ENCODE measurements at regions not wholly inside any gene's neighbourhood (a gene's known extent, or its start where the extent isn't known, plus 50 kb on each side); places are given as distances from the start of the nearest gene placed in this dataset.

DNA sequence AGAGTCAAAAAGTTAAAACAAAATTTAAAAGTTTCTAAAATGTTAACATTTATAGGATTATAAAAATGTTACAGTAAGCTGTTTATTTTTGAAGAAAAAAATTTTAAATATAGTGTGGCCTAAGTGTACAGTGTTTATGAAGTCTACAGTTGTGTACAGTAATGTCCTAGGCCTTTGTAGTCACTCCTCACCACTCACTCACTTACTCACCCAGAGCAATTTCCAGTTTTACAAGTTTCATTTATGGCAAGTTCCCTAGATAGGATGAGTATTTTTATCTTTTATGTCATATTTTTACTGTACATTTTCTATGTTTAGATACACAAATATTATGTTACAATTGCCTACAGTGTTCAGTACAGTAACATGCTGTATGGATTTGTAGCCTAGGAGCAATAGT is 419.9 kb downstream of the ARL4A start (continued):
- TF ChIP-seq, protein P1, sequence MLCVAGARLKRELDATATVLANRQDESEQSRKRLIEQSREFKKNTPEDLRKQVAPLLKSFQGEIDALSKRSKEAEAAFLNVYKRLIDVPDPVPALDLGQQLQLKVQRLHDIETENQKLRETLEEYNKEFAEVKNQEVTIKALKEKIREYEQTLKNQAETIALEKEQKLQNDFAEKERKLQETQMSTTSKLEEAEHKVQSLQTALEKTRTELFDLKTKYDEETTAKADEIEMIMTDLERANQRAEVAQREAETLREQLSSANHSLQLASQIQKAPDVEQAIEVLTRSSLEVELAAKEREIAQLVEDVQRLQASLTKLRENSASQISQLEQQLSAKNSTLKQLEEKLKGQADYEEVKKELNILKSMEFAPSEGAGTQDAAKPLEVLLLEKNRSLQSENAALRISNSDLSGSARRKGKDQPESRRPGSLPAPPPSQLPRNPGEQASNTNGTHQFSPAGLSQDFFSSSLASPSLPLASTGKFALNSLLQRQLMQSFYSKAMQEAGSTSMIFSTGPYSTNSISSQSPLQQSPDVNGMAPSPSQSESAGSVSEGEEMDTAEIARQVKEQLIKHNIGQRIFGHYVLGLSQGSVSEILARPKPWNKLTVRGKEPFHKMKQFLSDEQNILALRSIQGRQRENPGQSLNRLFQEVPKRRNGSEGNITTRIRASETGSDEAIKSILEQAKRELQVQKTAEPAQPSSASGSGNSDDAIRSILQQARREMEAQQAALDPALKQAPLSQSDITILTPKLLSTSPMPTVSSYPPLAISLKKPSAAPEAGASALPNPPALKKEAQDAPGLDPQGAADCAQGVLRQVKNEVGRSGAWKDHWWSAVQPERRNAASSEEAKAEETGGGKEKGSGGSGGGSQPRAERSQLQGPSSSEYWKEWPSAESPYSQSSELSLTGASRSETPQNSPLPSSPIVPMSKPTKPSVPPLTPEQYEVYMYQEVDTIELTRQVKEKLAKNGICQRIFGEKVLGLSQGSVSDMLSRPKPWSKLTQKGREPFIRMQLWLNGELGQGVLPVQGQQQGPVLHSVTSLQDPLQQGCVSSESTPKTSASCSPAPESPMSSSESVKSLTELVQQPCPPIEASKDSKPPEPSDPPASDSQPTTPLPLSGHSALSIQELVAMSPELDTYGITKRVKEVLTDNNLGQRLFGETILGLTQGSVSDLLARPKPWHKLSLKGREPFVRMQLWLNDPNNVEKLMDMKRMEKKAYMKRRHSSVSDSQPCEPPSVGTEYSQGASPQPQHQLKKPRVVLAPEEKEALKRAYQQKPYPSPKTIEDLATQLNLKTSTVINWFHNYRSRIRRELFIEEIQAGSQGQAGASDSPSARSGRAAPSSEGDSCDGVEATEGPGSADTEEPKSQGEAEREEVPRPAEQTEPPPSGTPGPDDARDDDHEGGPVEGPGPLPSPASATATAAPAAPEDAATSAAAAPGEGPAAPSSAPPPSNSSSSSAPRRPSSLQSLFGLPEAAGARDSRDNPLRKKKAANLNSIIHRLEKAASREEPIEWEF (IDR thresholded peaks at IDR 0.05; ENCODE audit: insufficient replicate concordance, low read depth, low read length): no peak

- no TSS peak for BruUV-seq (replicated peaks)
- no peak overlapping the region for H3K4me3 ChIP-seq
- H3K4me2 ChIP-seq (ENCODE audit: control insufficient read depth, insufficient read depth): no peak overlapping the region
- no peaks in the 10 kb centered on the region for H4K20me1 ChIP-seq (ENCODE audit: control insufficient read depth, insufficient read depth)
- intact Hi-C loops (cut with micrococcal nuclease; ENCODE audit: unreplicated experiment): no loop called here
- TF ChIP-seq BACH1 (IDR thresholded peaks at IDR 0.05; ENCODE audit: borderline replicate concordance): no peak
- no peak for TF ChIP-seq HDAC2 (IDR thresholded peaks at IDR 0.05)
- no peak for TF ChIP-seq ESRRA (IDR thresholded peaks at IDR 0.05; ENCODE audit: low read length)
- TF ChIP-seq CBX3 (IDR thresholded peaks at IDR 0.05; ENCODE audit: borderline replicate concordance, low read depth): no peak
- TF ChIP-seq POU2F2 (IDR thresholded peaks at IDR 0.05; ENCODE audit: borderline replicate concordance, low read depth, low read length): no peak
- TF ChIP-seq IKZF1 (conservative IDR thresholded peaks at IDR 0.05): no peak
- no peak for TF ChIP-seq RELB (IDR thresholded peaks at IDR 0.05; ENCODE audit: low read depth)
- TF ChIP-seq CHD1 (IDR thresholded peaks at IDR 0.05; ENCODE audit: low read depth, low read length): no peak
- TF ChIP-seq SP1 (IDR thresholded peaks at IDR 0.05; ENCODE audit: low read depth, low read length): no peak
- no peaks in the 10 kb centered on the region for H3K79me2 ChIP-seq (ENCODE audit: control insufficient read depth, insufficient read depth, low read length)
- ChIA-PET SMC1A (ENCODE audit: uncharacterized antibody, unreplicated experiment) (interaction anchor here (0.6 to 1.6 kb wide), 2 partner anchors 10 to 51 kb away, joined by 3 to 4 read pairs; no protein-coding TSS in a partner anchor), CTCF (interaction anchor here (0.6 kb wide), 1 partner anchor 86 kb away, joined by 3 read pairs; no protein-coding TSS in a partner anchor), POLR2A (no interaction called here), RAD21 (ENCODE audit: unreplicated experiment) (no interaction called here)
- no peak overlapping the region for H2AFZ ChIP-seq (ENCODE audit: control insufficient read depth, low read depth, low read length)
- H3K27ac ChIP-seq (ENCODE audit: control insufficient read depth, insufficient read depth): no peak overlapping the region
- no peaks in the 10 kb centered on the region for H3K27me3 ChIP-seq (replicated peaks in 1 of 2; ENCODE audit: control insufficient read depth in 2 of 2, insufficient read depth in 2 of 2, low read length in 1 of 2)
- H3K4me1 ChIP-seq (ENCODE audit: control insufficient read depth, insufficient read depth, low read length): no peaks in the 10 kb centered on the region
- in situ Hi-C loops (cut with MboI): no loop called here
- ATAC-seq (no peak), DNase-seq (ENCODE audit: low read depth, low spot score) (no peak), FAIRE-seq (no peak)
- no peak overlapping the region for H3K9ac ChIP-seq (ENCODE audit: control insufficient read depth, insufficient read depth, low read length)
- no peaks in the 10 kb centered on the region for H3K9me3 ChIP-seq (replicated peaks; ENCODE audit: control insufficient read depth, insufficient read depth, low read length)
- no peaks in the 10 kb centered on the region for H3K36me3 ChIP-seq (ENCODE audit: control insufficient read depth in 2 of 2, insufficient read depth in 2 of 2, low read length in 1 of 2)
Observed at GRCh38 chr7:13108061-13108460, 420.6 kb downstream of the ARL4A start.

Data from GM12878 (cell line).